Loucy (cell line): ENCODE measurements at regions not wholly inside any gene's neighbourhood (a gene's known extent, or its start where the extent isn't known, plus 50 kb on each side); places are given as distances from the start of the nearest gene placed in this dataset.

Experiments
- H2AFZ ChIP-seq: fragments of 200-600 bp; sonication (generic); 2 replicates; pipeline ENCODE4 v1.6.0; 2016; ENCODE audit warnings: antibody characterized with exemption, mild to moderate bottlenecking, low read length, moderate library complexity
- H3F3A ChIP-seq: fragments of 200-600 bp; 2 replicates; pipeline ENCODE4 v1.6.0; 2016; ENCODE audit warnings: antibody characterized with exemption, low read depth, mild to moderate bottlenecking
- H3K27me3 ChIP-seq: fragments of 200-600 bp; sonication (generic); 2 replicates; pipeline ENCODE4 v1.6.1; 2014; ENCODE audit warnings: low read length, mild to moderate bottlenecking; ENCODE audit not compliant: insufficient read depth, poor library complexity, severe bottlenecking
- H3K36me3 ChIP-seq: fragments of 200-600 bp; sonication (generic); 2 replicates; pipeline ENCODE4 v1.6.1; 2016; ENCODE audit warnings: low read length; ENCODE audit not compliant: insufficient read depth
- H3K4me1 ChIP-seq: fragments of 200-600 bp; sonication (generic); 2 replicates; pipeline ENCODE4 v1.5.1; 2014; ENCODE audit warnings: low read length, mild to moderate bottlenecking; ENCODE audit not compliant: insufficient read depth, poor library complexity, severe bottlenecking
- H3K4me2 ChIP-seq: fragments of 200-600 bp; sonication (generic); 2 replicates; pipeline ENCODE4 v1.6.0; 2014; ENCODE audit warnings: antibody characterized with exemption, low read length, low read depth, mild to moderate bottlenecking; ENCODE audit not compliant: poor library complexity, severe bottlenecking
- H3K4me3 ChIP-seq: fragments of 200-600 bp; sonication (generic); 2 replicates; pipeline ENCODE4 v1.5.1; 2014; ENCODE audit warnings: low read length, mild to moderate bottlenecking, mixed read lengths; ENCODE audit not compliant: poor library complexity, severe bottlenecking
- H3K79me2 ChIP-seq: fragments of 200-600 bp; sonication (generic); 2 replicates; pipeline ENCODE4 v1.6.1; 2014; ENCODE audit warnings: low read length; ENCODE audit not compliant: insufficient read depth
- H3K9ac ChIP-seq: fragments of 200-600 bp; sonication (generic); 2 replicates; pipeline ENCODE4 v1.6.0; 2014; ENCODE audit warnings: mild to moderate bottlenecking, low read depth, low read length, moderate library complexity; ENCODE audit not compliant: poor library complexity, severe bottlenecking
- H3K9me2 ChIP-seq: fragments of 200-600 bp; sonication (generic); replicated peaks from 2 replicates; pipeline ENCODE4 v1.6.1; 2016; ENCODE audit warnings: low read depth, low read length, mixed read lengths
- H3K9me3 ChIP-seq: fragments of 200-600 bp; sonication (generic); 2 replicates; pipeline ENCODE4 v1.6.1; 2014; ENCODE audit warnings: mild to moderate bottlenecking, antibody characterized with exemption, low read length, low read depth; ENCODE audit not compliant: insufficient read depth
- H4K20me1 ChIP-seq: fragments of 200-600 bp; sonication (generic); 2 replicates; pipeline ENCODE4 v1.6.0; 2014; ENCODE audit warnings: antibody characterized with exemption, low read length, mild to moderate bottlenecking; ENCODE audit not compliant: insufficient read depth, poor library complexity, severe bottlenecking
- CTCF ChIP-seq: fragments of 200-600 bp; sonication (generic); conservative IDR thresholded peaks from 2 replicates; pipeline ENCODE4 v1.5.1; 2014; ENCODE audit warnings: mild to moderate bottlenecking, antibody characterized with exemption, low read length
- EZH2phosphoT487 ChIP-seq: fragments of 200-600 bp; IDR thresholded peaks from 2 replicates; pipeline ENCODE4 v1.6.1; 2018; ENCODE audit warnings: antibody characterized with exemption, mild to moderate bottlenecking, moderate library complexity, borderline replicate concordance

GRCh38 chr3:82496890-82497560 lies 735.6 kb upstream of the GBE1 start:
- no peaks in the 10 kb centered on the region for H4K20me1 ChIP-seq
- H3F3A ChIP-seq: no peaks in the 10 kb centered on the region
- H3K4me3 ChIP-seq: no peak overlapping the region
- H2AFZ ChIP-seq: no peak overlapping the region
- no peaks in the 10 kb centered on the region for H3K36me3 ChIP-seq
- no peaks in the 10 kb centered on the region for H3K27me3 ChIP-seq
- no peaks in the 10 kb centered on the region for H3K9me3 ChIP-seq
- TF ChIP-seq EZH2phosphoT487 (no peak), CTCF (peak; percentile 56)
- no peak overlapping the region for H3K9ac ChIP-seq
- H3K79me2 ChIP-seq: no peaks in the 10 kb centered on the region
- no peak overlapping the region for H3K4me2 ChIP-seq
- H3K9me2 ChIP-seq: no peaks in the 10 kb centered on the region
- no peaks in the 10 kb centered on the region for H3K4me1 ChIP-seq

GRCh38 chr3:82495655-82496054 lies 734.2 kb upstream of the GBE1 start:
- H4K20me1 ChIP-seq: no peaks in the 10 kb centered on the region
- H3K9me2 ChIP-seq: no peaks in the 10 kb centered on the region
- no peaks in the 10 kb centered on the region for H3K27me3 ChIP-seq
- H3K79me2 ChIP-seq: no peaks in the 10 kb centered on the region
- H3K4me3 ChIP-seq: no peak overlapping the region
- H3K36me3 ChIP-seq: no peaks in the 10 kb centered on the region
- no peak overlapping the region for H3K4me2 ChIP-seq
- no peak overlapping the region for H3K9ac ChIP-seq
- no peaks in the 10 kb centered on the region for H3K4me1 ChIP-seq
- TF ChIP-seq EZH2phosphoT487 (no peak), CTCF (no peak)
- H3F3A ChIP-seq: no peaks in the 10 kb centered on the region
- no peaks in the 10 kb centered on the region for H3K9me3 ChIP-seq
- H2AFZ ChIP-seq: no peak overlapping the region

GRCh38 chr3:82494977-82495489 lies 733.6 kb upstream of the GBE1 start:
- TF ChIP-seq CTCF (no peak), EZH2phosphoT487 (no peak)
- Histone ChIP-seq H3F3A (no peaks in the 10 kb centered on the region), H3K9ac (no peak overlapping the region), H3K36me3 (no peaks in the 10 kb centered on the region), H3K27me3 (no peaks in the 10 kb centered on the region), H3K79me2 (no peaks in the 10 kb centered on the region), H3K4me2 (no peak overlapping the region), H2AFZ (no peak overlapping the region), H3K4me3 (no peak overlapping the region), H4K20me1 (no peaks in the 10 kb centered on the region), H3K9me3 (no peaks in the 10 kb centered on the region), H3K4me1 (no peaks in the 10 kb centered on the region), H3K9me2 (no peaks in the 10 kb centered on the region)
